ENCODE measurements at regions not wholly inside any gene's neighbourhood (a gene's known extent, or its start where the extent isn't known, plus 50 kb on each side); places are given as distances from the start of the nearest gene placed in this dataset.

GRCh38 chr6:19395316-19395715, 441.9 kb upstream of the ID4 start:
- Histone ChIP-seq H3K27ac (ENCODE audit: insufficient read depth, low read depth, low read length) (no peak overlapping the region), H3K4me3 (replicated peaks in 1 of 3; ENCODE audit: insufficient read depth in 1 of 3, low read depth in 1 of 3, low read length in 3 of 3) (no peak overlapping the region), H3K36me3 (ENCODE audit: control insufficient read depth in 2 of 2, extremely low read depth in 1 of 2, insufficient read depth in 2 of 2, low read length in 2 of 2) (no peaks in the 10 kb centered on the region), H3K9me3 (replicated peaks; ENCODE audit: control insufficient read depth, insufficient read depth, low read length) (peaks cover 1% of the 10 kb centered on the region), H3K9me1 (replicated peaks; ENCODE audit: control insufficient read depth, extremely low read depth, insufficient read depth, low read length) (no peaks in the 10 kb centered on the region), H3K9ac (replicated peaks; ENCODE audit: extremely low read depth, insufficient read depth, low read length) (no peak overlapping the region), H4K20me1 (replicated peaks; ENCODE audit: control insufficient read depth, extremely low read depth, insufficient read depth, low read length) (no peaks in the 10 kb centered on the region), H3K27me3 (ENCODE audit: control insufficient read depth in 2 of 2, insufficient read depth in 2 of 2, low read length in 2 of 2) (no peaks in the 10 kb centered on the region), H3K79me2 (ENCODE audit: control insufficient read depth, insufficient read depth, low read length) (no peaks in the 10 kb centered on the region), H3K4me2 (ENCODE audit: insufficient read depth, low read length) (no peak overlapping the region), H3K4me1 (ENCODE audit: control insufficient read depth, extremely low read depth, insufficient read depth, low read length) (no peaks in the 10 kb centered on the region), H2AFZ (ENCODE audit: low read depth, low read length) (no peak overlapping the region)
- no peak for FAIRE-seq
- CTCF ChIA-PET, result no interaction called here
- intact Hi-C loops (cut with micrococcal nuclease) (no loop called here), dilution Hi-C loops (cut with MboI; ENCODE audit: extremely low pct_ligation_motif_present, low sequenced_read_pairs) (no loop called here)
- DNase-seq (ENCODE audit: low read depth, low spot score), result no peak
- no TSS peak for BruUV-seq (replicated peaks)
- TF ChIP-seq EZH2 (IDR thresholded peaks at IDR 0.05; ENCODE audit: borderline replicate concordance, low read depth, low read length, severe bottlenecking) (no peak), MYC (IDR thresholded peaks at IDR 0.05; ENCODE audit: low read depth, low read length) (no peak), POLR2A (IDR thresholded peaks at IDR 0.05; ENCODE audit: low read depth, low read length) (no peak), JUN (IDR thresholded peaks at IDR 0.05; ENCODE audit: borderline replicate concordance, insufficient read depth, insufficient read length, low read depth) (no peak), FOS (IDR thresholded peaks at IDR 0.05; ENCODE audit: borderline replicate concordance, insufficient read depth, low read length) (no peak), GATA2 (IDR thresholded peaks at IDR 0.05; ENCODE audit: insufficient read depth, insufficient read length, low read depth, low read length) (no peak), POLR2AphosphoS5 (IDR thresholded peaks at IDR 0.05; ENCODE audit: insufficient read depth, low read depth, low read length) (no peak), CTCF (IDR thresholded peaks at IDR 0.05; ENCODE audit: extremely low read depth in 1 of 2, insufficient read depth in 1 of 2, low read depth in 1 of 2, low read length in 2 of 2) (no peak)
- TF ChIP-seq, protein P1, sequence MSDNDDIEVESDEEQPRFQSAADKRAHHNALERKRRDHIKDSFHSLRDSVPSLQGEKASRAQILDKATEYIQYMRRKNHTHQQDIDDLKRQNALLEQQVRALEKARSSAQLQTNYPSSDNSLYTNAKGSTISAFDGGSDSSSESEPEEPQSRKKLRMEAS (IDR thresholded peaks at IDR 0.05; ENCODE audit: insufficient read depth, insufficient read length), result no peak
- POLR2A ChIA-PET, result no interaction called here

Measured in endothelial cell of umbilical vein (primary cell).